ENCODE measurements at regions not wholly inside any gene's neighbourhood (a gene's known extent, or its start where the extent isn't known, plus 50 kb on each side); places are given as distances from the start of the nearest gene placed in this dataset.
"Not testable (repeated sequence)": the region's sequence is repeated elsewhere in the genome, so short reads cannot be mapped to it uniquely, and the experiment has no call there.

GRCh38 chr21:28836588-28836987 is 156.1 kb downstream of the LTN1 start:
- not testable (repeated sequence) for DNase-seq; H3K27me3 Mint-ChIP-seq; ATAC-seq (ENCODE audit: low read depth)
- Mint-ChIP-seq H3K36me3 (peaks cover 20% of the 10 kb centered on the region), H3K4me1 (peaks cover 66% of the 10 kb centered on the region), H3K4me3 (peak overlapping the region; percentile 85), H3K27ac (peak overlapping the region; percentile 85), H3K9me3 (peaks cover 11% of the 10 kb centered on the region)
- POLR2A ChIA-PET: interaction anchor here (1.2 to 1.7 kb wide), 2 partner anchors 48 to 188 kb away, joined by 5 to 9 read pairs; partner anchors contain the start of gene USP16

GRCh38 chr21:28834335-28835238 is 158.1 kb downstream of the LTN1 start:
- H3K4me3 Mint-ChIP-seq: peak overlapping the region; percentile 85
- POLR2A ChIA-PET: interaction anchor here (0.9 to 1.0 kb wide), 2 partner anchors 50 kb away, joined by 3 read pairs; a partner anchor contains a TSS
- H3K4me1 Mint-ChIP-seq: peaks cover 72% of the 10 kb centered on the region

GRCh38 chr21:28833609-28834008 is 159.1 kb downstream of the LTN1 start:
- Mint-ChIP-seq H3K27ac (peak overlapping the region; percentile 85), H3K4me3 (peak overlapping the region; percentile 78), H3K27me3 (no peaks in the 10 kb centered on the region), H3K36me3 (peaks cover 23% of the 10 kb centered on the region), H3K9me3 (peaks cover 5% of the 10 kb centered on the region), H3K4me1 (peaks cover 67% of the 10 kb centered on the region)
- no peak for DNase-seq
- ATAC-seq (ENCODE audit: low read depth): no peak
- POLR2A ChIA-PET: interaction anchor here (0.9 to 1.0 kb wide), 2 partner anchors 51 kb away, joined by 3 read pairs; a partner anchor contains a TSS

More at GRCh38 chr21:28834335-28835238, 158.1 kb downstream of the LTN1 start:
- peaks cover 8% of the 10 kb centered on the region for H3K9me3 Mint-ChIP-seq
- H3K27me3 Mint-ChIP-seq: no peaks in the 10 kb centered on the region
- ATAC-seq (ENCODE audit: low read depth): no peak
- peaks cover 24% of the 10 kb centered on the region for H3K36me3 Mint-ChIP-seq
- no peak for DNase-seq
- H3K27ac Mint-ChIP-seq: peak overlapping the region; percentile 85

- peaks cover 67% of the 10 kb centered on the region for H3K4me1 Mint-ChIP-seq
- peaks cover 23% of the 10 kb centered on the region for H3K36me3 Mint-ChIP-seq
- peaks cover 5% of the 10 kb centered on the region for H3K9me3 Mint-ChIP-seq
- peak overlapping the region; percentile 85 for H3K27ac Mint-ChIP-seq
- ATAC-seq (ENCODE audit: low read depth): no peak
- no peak for DNase-seq
- H3K27me3 Mint-ChIP-seq: no peaks in the 10 kb centered on the region
- peak overlapping the region; percentile 78 for H3K4me3 Mint-ChIP-seq
- POLR2A ChIA-PET: interaction anchor here (1.0 to 1.5 kb wide), 2 partner anchors 10 to 51 kb away, joined by 3 read pairs; no protein-coding TSS in a partner anchor
These were observed 159.5 kb downstream of the LTN1 start for GRCh38 chr21:28833182-28833581.

- Mint-ChIP-seq H3K27ac (peak overlapping the region; percentile 85), H3K4me1 (peaks cover 64% of the 10 kb centered on the region), H3K27me3 (no peaks in the 10 kb centered on the region), H3K36me3 (peaks cover 24% of the 10 kb centered on the region), H3K4me3 (peak overlapping the region; percentile 78), H3K9me3 (peaks cover 5% of the 10 kb centered on the region)
- DNase-seq (no peak), ATAC-seq (ENCODE audit: low read depth) (peak; percentile 8)
- POLR2A ChIA-PET: interaction anchor here (1.5 kb wide), 1 partner anchor 9 kb away, joined by 3 read pairs; no protein-coding TSS in a partner anchor
These were observed 160.0 kb downstream of the LTN1 start for GRCh38 chr21:28832715-28833061.

GRCh38 chr21:28832013-28832714 is 160.5 kb downstream of the LTN1 start:
- H3K27me3 Mint-ChIP-seq: no peaks in the 10 kb centered on the region
- peaks cover 62% of the 10 kb centered on the region for H3K4me1 Mint-ChIP-seq
- H3K27ac Mint-ChIP-seq: peak overlapping the region; percentile 85
- peaks cover 28% of the 10 kb centered on the region for H3K36me3 Mint-ChIP-seq
- ATAC-seq (ENCODE audit: low read depth) (peak; percentile 93), DNase-seq (no peak)
- peaks cover 5% of the 10 kb centered on the region for H3K9me3 Mint-ChIP-seq
- POLR2A ChIA-PET: interaction anchor here (0.7 to 1.5 kb wide), 3 partner anchors 9 to 161 kb away, joined by 3 to 4 read pairs (median 3); partner anchors contain the start of gene LTN1
- H3K4me3 Mint-ChIP-seq: peak overlapping the region; percentile 78

GRCh38 chr21:28828981-28829380 is 163.7 kb downstream of the LTN1 start:
- H3K36me3 Mint-ChIP-seq: peaks cover 19% of the 10 kb centered on the region
- peaks cover 32% of the 10 kb centered on the region for H3K4me1 Mint-ChIP-seq
- POLR2A ChIA-PET: no interaction called here
- no peak for DNase-seq
- H3K27me3 Mint-ChIP-seq: no peaks in the 10 kb centered on the region
- no peak overlapping the region for H3K27ac Mint-ChIP-seq
- no peak overlapping the region for H3K4me3 Mint-ChIP-seq
- no peak for ATAC-seq (ENCODE audit: low read depth)
- H3K9me3 Mint-ChIP-seq: peaks cover 3% of the 10 kb centered on the region

- H3K4me3 Mint-ChIP-seq: no peak overlapping the region
- H3K27ac Mint-ChIP-seq: no peak overlapping the region
- POLR2A ChIA-PET: no interaction called here
- H3K4me1 Mint-ChIP-seq: peaks cover 23% of the 10 kb centered on the region
- H3K27me3 Mint-ChIP-seq: no peaks in the 10 kb centered on the region
- H3K36me3 Mint-ChIP-seq: peaks cover 19% of the 10 kb centered on the region
- no peak for ATAC-seq (ENCODE audit: low read depth)
- peaks cover 3% of the 10 kb centered on the region for H3K9me3 Mint-ChIP-seq
- no peak for DNase-seq
These were observed 164.7 kb downstream of the LTN1 start for GRCh38 chr21:28828021-28828420.

- Mint-ChIP-seq H3K27ac (no peak overlapping the region), H3K4me3 (no peak overlapping the region), H3K9me3 (peaks cover 3% of the 10 kb centered on the region), H3K36me3 (peaks cover 19% of the 10 kb centered on the region), H3K4me1 (peaks cover 17% of the 10 kb centered on the region), H3K27me3 (no peaks in the 10 kb centered on the region)
- POLR2A ChIA-PET: no interaction called here
- ATAC-seq (ENCODE audit: low read depth) (no peak), DNase-seq (no peak)
These were observed 165.3 kb downstream of the LTN1 start for GRCh38 chr21:28827422-28827821.

GRCh38 chr21:28826569-28826968 is 166.1 kb downstream of the LTN1 start:
- ATAC-seq (ENCODE audit: low read depth): no peak
- DNase-seq: no peak
- Mint-ChIP-seq H3K27me3 (no peaks in the 10 kb centered on the region), H3K4me1 (peaks cover 11% of the 10 kb centered on the region), H3K36me3 (peaks cover 19% of the 10 kb centered on the region), H3K27ac (no peak overlapping the region), H3K4me3 (no peak overlapping the region), H3K9me3 (peaks cover 3% of the 10 kb centered on the region)
- POLR2A ChIA-PET: no interaction called here

- Mint-ChIP-seq H3K4me1 (peaks cover 7% of the 10 kb centered on the region), H3K27me3 (no peaks in the 10 kb centered on the region)
These were observed 166.7 kb downstream of the LTN1 start for GRCh38 chr21:28826021-28826420.

GRCh38 chr21:28823429-28823828 is 169.2 kb downstream of the LTN1 start:
- Mint-ChIP-seq H3K27me3 (no peaks in the 10 kb centered on the region), H3K36me3 (peaks cover 25% of the 10 kb centered on the region), H3K9me3 (peaks cover 3% of the 10 kb centered on the region), H3K4me3 (no peak overlapping the region), H3K4me1 (peaks cover 4% of the 10 kb centered on the region), H3K27ac (no peak overlapping the region)
- POLR2A ChIA-PET: interaction anchor here (1.1 kb wide), 1 partner anchor 9 kb away, joined by 3 read pairs; no protein-coding TSS in a partner anchor
- DNase-seq (no peak), ATAC-seq (ENCODE audit: low read depth) (no peak)

More at GRCh38 chr21:28826021-28826420, 166.7 kb downstream of the LTN1 start:
- Mint-ChIP-seq H3K9me3 (peaks cover 3% of the 10 kb centered on the region), H3K27ac (no peak overlapping the region), H3K36me3 (peaks cover 19% of the 10 kb centered on the region), H3K4me3 (no peak overlapping the region)
- DNase-seq (no peak), ATAC-seq (ENCODE audit: low read depth) (no peak)
- POLR2A ChIA-PET: no interaction called here
